ENCODE measurements at regions not wholly inside any gene's neighbourhood (a gene's known extent, or its start where the extent isn't known, plus 50 kb on each side); places are given as distances from the start of the nearest gene placed in this dataset.
"Not testable (repeated sequence)": the region's sequence is repeated elsewhere in the genome, so short reads cannot be mapped to it uniquely, and the experiment has no call there.

GRCh38 chr2:192391041-192391440 is 196.3 kb upstream of the TMEFF2 start:
- no peaks in the 10 kb centered on the region for H3K27me3 ChIP-seq (ENCODE audit: insufficient read depth, low read length)
- H3K9me3 ChIP-seq (ENCODE audit: low read depth, low read length), result no peaks in the 10 kb centered on the region
- no peaks in the 10 kb centered on the region for H3K36me3 ChIP-seq (ENCODE audit: insufficient read depth, low read length)
- no peak overlapping the region for H3K27ac ChIP-seq (ENCODE audit: low read depth, low read length)
- H3K4me2 ChIP-seq (ENCODE audit: insufficient read depth, low read length), result no peak overlapping the region
- no peaks in the 10 kb centered on the region for H3K79me2 ChIP-seq (ENCODE audit: insufficient read depth, low read length)
- H3K4me3 ChIP-seq (ENCODE audit: insufficient read depth, low read length), result no peak overlapping the region
- no peaks in the 10 kb centered on the region for H4K20me1 ChIP-seq (ENCODE audit: insufficient read depth, low read length)
- no peaks in the 10 kb centered on the region for H3K4me1 ChIP-seq (ENCODE audit: insufficient read depth, low read length)
- H2AFZ ChIP-seq (ENCODE audit: low read length), result no peak overlapping the region
- no peak for DNase-seq (ENCODE audit: insufficient read length, low spot score, missing footprints)
- TF ChIP-seq CTCF (IDR thresholded peaks at IDR 0.05; ENCODE audit: extremely low read depth, low read depth, low read length), result no peak

GRCh38 chr2:192390401-192390800 is 195.7 kb upstream of the TMEFF2 start:
- no peaks in the 10 kb centered on the region for H3K36me3 ChIP-seq (ENCODE audit: insufficient read depth, low read length)
- H3K4me2 ChIP-seq (ENCODE audit: insufficient read depth, low read length), result no peak overlapping the region
- no peak for TF ChIP-seq CTCF (IDR thresholded peaks at IDR 0.05; ENCODE audit: extremely low read depth, low read depth, low read length)
- no peak overlapping the region for H3K27ac ChIP-seq (ENCODE audit: low read depth, low read length)
- no peak overlapping the region for H2AFZ ChIP-seq (ENCODE audit: low read length)
- H3K9me3 ChIP-seq (ENCODE audit: low read depth, low read length), result no peaks in the 10 kb centered on the region
- no peak overlapping the region for H3K4me3 ChIP-seq (ENCODE audit: insufficient read depth, low read length)
- DNase-seq (ENCODE audit: insufficient read length, low spot score, missing footprints), result no peak
- no peaks in the 10 kb centered on the region for H3K4me1 ChIP-seq (ENCODE audit: insufficient read depth, low read length)
- no peaks in the 10 kb centered on the region for H4K20me1 ChIP-seq (ENCODE audit: insufficient read depth, low read length)
- no peaks in the 10 kb centered on the region for H3K79me2 ChIP-seq (ENCODE audit: insufficient read depth, low read length)
- H3K27me3 ChIP-seq (ENCODE audit: insufficient read depth, low read length), result no peaks in the 10 kb centered on the region

GRCh38 chr2:192384191-192384590 is 189.5 kb upstream of the TMEFF2 start:
- H3K27me3 ChIP-seq (ENCODE audit: insufficient read depth, low read length); H4K20me1 ChIP-seq (ENCODE audit: insufficient read depth, low read length); H3K27ac ChIP-seq (ENCODE audit: low read depth, low read length); DNase-seq (ENCODE audit: insufficient read length, low spot score, missing footprints); H3K9me3 ChIP-seq (ENCODE audit: low read depth, low read length); H2AFZ ChIP-seq (ENCODE audit: low read length); H3K4me3 ChIP-seq (ENCODE audit: insufficient read depth, low read length); H3K79me2 ChIP-seq (ENCODE audit: insufficient read depth, low read length); H3K4me2 ChIP-seq (ENCODE audit: insufficient read depth, low read length); H3K4me1 ChIP-seq (ENCODE audit: insufficient read depth, low read length); H3K36me3 ChIP-seq (ENCODE audit: insufficient read depth, low read length): not testable (repeated sequence)

- Histone ChIP-seq H3K4me1 (ENCODE audit: insufficient read depth, low read length) (no peaks in the 10 kb centered on the region), H3K36me3 (ENCODE audit: insufficient read depth, low read length) (no peaks in the 10 kb centered on the region), H3K27me3 (ENCODE audit: insufficient read depth, low read length) (no peaks in the 10 kb centered on the region), H3K4me2 (ENCODE audit: insufficient read depth, low read length) (no peak overlapping the region), H4K20me1 (ENCODE audit: insufficient read depth, low read length) (no peaks in the 10 kb centered on the region), H3K4me3 (ENCODE audit: insufficient read depth, low read length) (no peak overlapping the region), H3K27ac (ENCODE audit: low read depth, low read length) (no peak overlapping the region), H2AFZ (ENCODE audit: low read length) (no peak overlapping the region), H3K9me3 (ENCODE audit: low read depth, low read length) (no peaks in the 10 kb centered on the region), H3K79me2 (ENCODE audit: insufficient read depth, low read length) (no peaks in the 10 kb centered on the region)
- DNase-seq (ENCODE audit: insufficient read length, low spot score, missing footprints), result no peak
- TF ChIP-seq CTCF (IDR thresholded peaks at IDR 0.05; ENCODE audit: extremely low read depth, low read depth, low read length), result no peak
Observed at GRCh38 chr2:192381082-192381481, 186.3 kb upstream of the TMEFF2 start.

- Histone ChIP-seq H3K4me3 (ENCODE audit: insufficient read depth, low read length) (no peak overlapping the region), H3K9me3 (ENCODE audit: low read depth, low read length) (no peaks in the 10 kb centered on the region), H4K20me1 (ENCODE audit: insufficient read depth, low read length) (no peaks in the 10 kb centered on the region), H2AFZ (ENCODE audit: low read length) (no peak overlapping the region), H3K27ac (ENCODE audit: low read depth, low read length) (no peak overlapping the region), H3K4me1 (ENCODE audit: insufficient read depth, low read length) (no peaks in the 10 kb centered on the region), H3K36me3 (ENCODE audit: insufficient read depth, low read length) (no peaks in the 10 kb centered on the region), H3K27me3 (ENCODE audit: insufficient read depth, low read length) (no peaks in the 10 kb centered on the region), H3K4me2 (ENCODE audit: insufficient read depth, low read length) (no peak overlapping the region), H3K79me2 (ENCODE audit: insufficient read depth, low read length) (no peaks in the 10 kb centered on the region)
- TF ChIP-seq CTCF (IDR thresholded peaks at IDR 0.05; ENCODE audit: extremely low read depth, low read depth, low read length), result no peak
- DNase-seq (ENCODE audit: insufficient read length, low spot score, missing footprints), result no peak
Observed at GRCh38 chr2:192379736-192380135, 185.0 kb upstream of the TMEFF2 start.

Data from osteoblast (primary cell).